ENCODE measurements at regions not wholly inside any gene's neighbourhood (a gene's known extent, or its start where the extent isn't known, plus 50 kb on each side); places are given as distances from the start of the nearest gene placed in this dataset.

DNA sequence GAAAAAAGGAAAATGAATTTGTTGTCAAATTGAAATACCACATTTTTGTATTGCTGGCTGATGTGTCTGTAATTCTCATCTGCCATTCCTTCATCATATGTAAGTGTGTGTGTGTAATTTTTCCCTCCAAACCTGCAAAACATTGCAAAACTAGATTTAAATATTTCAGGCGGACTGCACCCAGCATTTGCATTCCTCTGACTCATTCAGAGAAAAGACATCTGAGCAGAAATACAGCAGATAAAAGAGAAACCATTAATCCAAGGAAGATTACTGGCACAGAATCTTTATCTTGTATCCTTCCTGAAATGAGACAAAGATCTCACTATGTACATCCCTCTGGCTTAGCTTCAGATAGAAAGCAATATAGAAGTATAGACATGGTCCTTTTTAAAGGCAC, 275.3 kb downstream of the TMEM38B start:
- H3K4me1 Mint-ChIP-seq: peaks cover 38% of the 10 kb centered on the region
- H3K27ac Mint-ChIP-seq: no peak overlapping the region
- ChIA-PET POLR2A (no interaction called here), CTCF (no interaction called here)
- no peaks in the 10 kb centered on the region for H3K36me3 Mint-ChIP-seq
- H3K9me3 Mint-ChIP-seq: no peaks in the 10 kb centered on the region
- DNase-seq (ENCODE audit: low spot score) (no peak), ATAC-seq (no peak)
- H3K4me3 Mint-ChIP-seq: no peak overlapping the region
- TF ChIP-seq MAX (CRISPR knock-in tag; IDR thresholded peaks at IDR 0.05): no peak
- no peak for TF ChIP-seq ETV6 (CRISPR knock-in tag; IDR thresholded peaks at IDR 0.05)
- TF ChIP-seq NFATC4 (CRISPR knock-in tag; IDR thresholded peaks at IDR 0.05): no peak
- TF ChIP-seq, protein P1, sequence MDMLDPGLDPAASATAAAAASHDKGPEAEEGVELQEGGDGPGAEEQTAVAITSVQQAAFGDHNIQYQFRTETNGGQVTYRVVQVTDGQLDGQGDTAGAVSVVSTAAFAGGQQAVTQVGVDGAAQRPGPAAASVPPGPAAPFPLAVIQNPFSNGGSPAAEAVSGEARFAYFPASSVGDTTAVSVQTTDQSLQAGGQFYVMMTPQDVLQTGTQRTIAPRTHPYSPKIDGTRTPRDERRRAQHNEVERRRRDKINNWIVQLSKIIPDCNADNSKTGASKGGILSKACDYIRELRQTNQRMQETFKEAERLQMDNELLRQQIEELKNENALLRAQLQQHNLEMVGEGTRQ (CRISPR knock-in tag; IDR thresholded peaks at IDR 0.05): no peak
- H3K27me3 Mint-ChIP-seq (ENCODE audit: low read depth): peaks cover 39% of the 10 kb centered on the region

- DNase-seq (ENCODE audit: low spot score) (no peak), ATAC-seq (no peak)
- Mint-ChIP-seq H3K4me3 (no peak overlapping the region), H3K27me3 (ENCODE audit: low read depth) (peaks cover 58% of the 10 kb centered on the region), H3K9me3 (no peaks in the 10 kb centered on the region), H3K27ac (no peak overlapping the region), H3K36me3 (no peaks in the 10 kb centered on the region), H3K4me1 (peaks cover 53% of the 10 kb centered on the region)
- no peak for TF ChIP-seq ZNF671 (CRISPR knock-in tag; IDR thresholded peaks at IDR 0.05)
- TF ChIP-seq NFATC4 (CRISPR knock-in tag; IDR thresholded peaks at IDR 0.05): no peak
- TF ChIP-seq, protein P2, sequence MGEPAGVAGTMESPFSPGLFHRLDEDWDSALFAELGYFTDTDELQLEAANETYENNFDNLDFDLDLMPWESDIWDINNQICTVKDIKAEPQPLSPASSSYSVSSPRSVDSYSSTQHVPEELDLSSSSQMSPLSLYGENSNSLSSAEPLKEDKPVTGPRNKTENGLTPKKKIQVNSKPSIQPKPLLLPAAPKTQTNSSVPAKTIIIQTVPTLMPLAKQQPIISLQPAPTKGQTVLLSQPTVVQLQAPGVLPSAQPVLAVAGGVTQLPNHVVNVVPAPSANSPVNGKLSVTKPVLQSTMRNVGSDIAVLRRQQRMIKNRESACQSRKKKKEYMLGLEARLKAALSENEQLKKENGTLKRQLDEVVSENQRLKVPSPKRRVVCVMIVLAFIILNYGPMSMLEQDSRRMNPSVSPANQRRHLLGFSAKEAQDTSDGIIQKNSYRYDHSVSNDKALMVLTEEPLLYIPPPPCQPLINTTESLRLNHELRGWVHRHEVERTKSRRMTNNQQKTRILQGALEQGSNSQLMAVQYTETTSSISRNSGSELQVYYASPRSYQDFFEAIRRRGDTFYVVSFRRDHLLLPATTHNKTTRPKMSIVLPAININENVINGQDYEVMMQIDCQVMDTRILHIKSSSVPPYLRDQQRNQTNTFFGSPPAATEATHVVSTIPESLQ (CRISPR knock-in tag; IDR thresholded peaks at IDR 0.05): no peak
- CTCF ChIA-PET: interaction anchor here (0.7 kb wide), 1 partner anchor 106 kb away, joined by 3 read pairs; no protein-coding TSS in a partner anchor
- POLR2A ChIA-PET: no interaction called here
Observed at GRCh38 chr9:105971986-105972385, 277.6 kb downstream of the TMEM38B start.

DNA sequence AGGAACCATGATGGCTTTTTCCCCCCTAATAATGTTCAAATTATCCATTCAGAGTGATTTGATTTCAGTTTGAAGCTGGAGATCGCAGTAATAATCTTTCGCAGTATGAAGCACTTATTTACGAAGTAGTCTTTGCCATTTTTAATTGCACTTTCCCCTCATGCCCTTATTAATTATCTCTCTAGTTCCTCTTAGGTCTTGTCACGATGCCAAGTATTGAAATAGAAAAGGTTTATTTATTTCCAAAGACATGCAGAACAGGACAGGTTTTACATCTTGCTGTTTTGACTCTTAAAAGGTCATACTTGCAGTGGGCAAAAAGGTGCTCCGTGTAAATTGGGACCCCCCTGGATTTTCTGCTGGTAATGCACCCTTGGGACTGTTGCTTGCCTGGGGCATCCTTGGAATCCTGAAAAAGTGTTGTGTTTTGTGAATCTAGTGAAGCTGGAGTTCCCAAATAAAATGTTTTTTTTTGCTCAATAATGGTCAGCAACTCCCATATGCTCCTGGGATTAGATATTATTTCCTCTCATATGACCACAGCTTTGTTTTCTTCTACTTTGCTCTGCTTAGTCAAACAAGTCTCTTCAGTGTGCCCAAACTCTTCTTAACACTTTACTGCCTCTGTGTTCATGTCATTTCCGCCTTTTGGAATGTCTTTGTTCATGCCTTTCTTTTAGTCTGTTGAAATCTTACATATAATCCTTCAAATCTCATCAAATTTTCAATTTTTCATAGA, 278.3 kb downstream of the TMEM38B start:
- peaks cover 62% of the 10 kb centered on the region for H3K27me3 Mint-ChIP-seq (ENCODE audit: low read depth)
- H3K4me1 Mint-ChIP-seq: peaks cover 54% of the 10 kb centered on the region
- no peaks in the 10 kb centered on the region for H3K36me3 Mint-ChIP-seq
- no peak for DNase-seq (ENCODE audit: low spot score)
- POLR2A ChIA-PET: interaction anchor here (0.6 kb wide), 1 partner anchor 76 kb away, joined by 3 read pairs; no protein-coding TSS in a partner anchor
- ATAC-seq: no peak
- no peak overlapping the region for H3K4me3 Mint-ChIP-seq
- no peaks in the 10 kb centered on the region for H3K9me3 Mint-ChIP-seq
- CTCF ChIA-PET: interaction anchor here (1.8 kb wide), 1 partner anchor 15 kb away, joined by 6 read pairs; no protein-coding TSS in a partner anchor
- no peak overlapping the region for H3K27ac Mint-ChIP-seq
- no peak for TF ChIP-seq HMGA2 (CRISPR knock-in tag; IDR thresholded peaks at IDR 0.05)
- no peak for TF ChIP-seq ELF4 (CRISPR knock-in tag; IDR thresholded peaks at IDR 0.05; ENCODE audit: low read depth)
- no peak for TF ChIP-seq ZNF232 (CRISPR knock-in tag; IDR thresholded peaks at IDR 0.05)
- TF ChIP-seq GRHL2 (CRISPR knock-in tag; IDR thresholded peaks at IDR 0.05; ENCODE audit: insufficient replicate concordance, severe bottlenecking): no peak
- no peak for TF ChIP-seq NFATC4 (CRISPR knock-in tag; IDR thresholded peaks at IDR 0.05)
- no peak for TF ChIP-seq KAT7 (CRISPR knock-in tag; IDR thresholded peaks at IDR 0.05; ENCODE audit: borderline replicate concordance)
- no peak for TF ChIP-seq FOXP1 (CRISPR knock-in tag; IDR thresholded peaks at IDR 0.05; ENCODE audit: borderline replicate concordance)
- no peak for TF ChIP-seq CREM (CRISPR knock-in tag; IDR thresholded peaks at IDR 0.05)
- TF ChIP-seq E2F1 (CRISPR knock-in tag; IDR thresholded peaks at IDR 0.05): no peak
- TF ChIP-seq ZNF317 (CRISPR knock-in tag; IDR thresholded peaks at IDR 0.05; ENCODE audit: borderline replicate concordance, low read depth): no peak
- no peak for TF ChIP-seq TCF7 (CRISPR knock-in tag; IDR thresholded peaks at IDR 0.05; ENCODE audit: low read depth)
- no peak for TF ChIP-seq ZBTB43 (CRISPR knock-in tag; IDR thresholded peaks at IDR 0.05)
- TF ChIP-seq ZNF423 (CRISPR knock-in tag; IDR thresholded peaks at IDR 0.05): no peak
- TF ChIP-seq, protein P3, sequence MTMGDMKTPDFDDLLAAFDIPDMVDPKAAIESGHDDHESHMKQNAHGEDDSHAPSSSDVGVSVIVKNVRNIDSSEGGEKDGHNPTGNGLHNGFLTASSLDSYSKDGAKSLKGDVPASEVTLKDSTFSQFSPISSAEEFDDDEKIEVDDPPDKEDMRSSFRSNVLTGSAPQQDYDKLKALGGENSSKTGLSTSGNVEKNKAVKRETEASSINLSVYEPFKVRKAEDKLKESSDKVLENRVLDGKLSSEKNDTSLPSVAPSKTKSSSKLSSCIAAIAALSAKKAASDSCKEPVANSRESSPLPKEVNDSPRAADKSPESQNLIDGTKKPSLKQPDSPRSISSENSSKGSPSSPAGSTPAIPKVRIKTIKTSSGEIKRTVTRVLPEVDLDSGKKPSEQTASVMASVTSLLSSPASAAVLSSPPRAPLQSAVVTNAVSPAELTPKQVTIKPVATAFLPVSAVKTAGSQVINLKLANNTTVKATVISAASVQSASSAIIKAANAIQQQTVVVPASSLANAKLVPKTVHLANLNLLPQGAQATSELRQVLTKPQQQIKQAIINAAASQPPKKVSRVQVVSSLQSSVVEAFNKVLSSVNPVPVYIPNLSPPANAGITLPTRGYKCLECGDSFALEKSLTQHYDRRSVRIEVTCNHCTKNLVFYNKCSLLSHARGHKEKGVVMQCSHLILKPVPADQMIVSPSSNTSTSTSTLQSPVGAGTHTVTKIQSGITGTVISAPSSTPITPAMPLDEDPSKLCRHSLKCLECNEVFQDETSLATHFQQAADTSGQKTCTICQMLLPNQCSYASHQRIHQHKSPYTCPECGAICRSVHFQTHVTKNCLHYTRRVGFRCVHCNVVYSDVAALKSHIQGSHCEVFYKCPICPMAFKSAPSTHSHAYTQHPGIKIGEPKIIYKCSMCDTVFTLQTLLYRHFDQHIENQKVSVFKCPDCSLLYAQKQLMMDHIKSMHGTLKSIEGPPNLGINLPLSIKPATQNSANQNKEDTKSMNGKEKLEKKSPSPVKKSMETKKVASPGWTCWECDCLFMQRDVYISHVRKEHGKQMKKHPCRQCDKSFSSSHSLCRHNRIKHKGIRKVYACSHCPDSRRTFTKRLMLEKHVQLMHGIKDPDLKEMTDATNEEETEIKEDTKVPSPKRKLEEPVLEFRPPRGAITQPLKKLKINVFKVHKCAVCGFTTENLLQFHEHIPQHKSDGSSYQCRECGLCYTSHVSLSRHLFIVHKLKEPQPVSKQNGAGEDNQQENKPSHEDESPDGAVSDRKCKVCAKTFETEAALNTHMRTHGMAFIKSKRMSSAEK (CRISPR knock-in tag; IDR thresholded peaks at IDR 0.05; ENCODE audit: borderline replicate concordance): no peak
- no peak for TF ChIP-seq ZNF416 (CRISPR knock-in tag; IDR thresholded peaks at IDR 0.05)

Measured in WTC11 (cell line).